Stimulated activated CD4-positive, alpha-beta T cell treated with anti-CD3 and anti-CD28 coated beads, Interleukin-1b, Interleukin-23, amount 100 ng/mL, for 24 hours (primary cell): ENCODE measurements at regions not wholly inside any gene's neighbourhood (a gene's known extent, or its start where the extent isn't known, plus 50 kb on each side); places are given as distances from the start of the nearest gene placed in this dataset.

ENCODE experiments used
- DNase-seq, 4 experiments: peaks; one replicate each; pipeline ENCODE4 v3.0.0-alpha.2; 2020; ENCODE audit warnings: low read depth in 4 of 4, low spot score in 1 of 4

DNA sequence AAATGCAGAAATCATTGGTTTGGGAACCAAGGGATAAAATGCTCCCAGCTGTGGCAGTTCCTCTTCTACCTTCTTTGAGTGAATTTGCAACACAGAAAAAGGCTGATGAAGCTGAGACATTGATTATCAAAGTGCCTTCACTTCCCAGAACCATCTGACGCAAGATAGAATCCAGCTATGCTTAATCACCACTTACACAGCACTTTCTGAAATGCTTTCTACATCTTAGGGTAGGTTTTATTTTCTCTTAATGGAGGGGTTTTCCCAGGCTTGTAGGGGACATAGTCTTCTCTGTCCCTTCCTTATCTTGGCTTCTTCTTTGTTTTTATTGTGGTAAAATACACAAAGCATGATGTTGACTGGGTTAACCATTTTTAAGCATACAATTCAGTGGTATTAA lies 332.6 kb upstream of the ZNF32 start:
- no peak for DNase-seq

DNA sequence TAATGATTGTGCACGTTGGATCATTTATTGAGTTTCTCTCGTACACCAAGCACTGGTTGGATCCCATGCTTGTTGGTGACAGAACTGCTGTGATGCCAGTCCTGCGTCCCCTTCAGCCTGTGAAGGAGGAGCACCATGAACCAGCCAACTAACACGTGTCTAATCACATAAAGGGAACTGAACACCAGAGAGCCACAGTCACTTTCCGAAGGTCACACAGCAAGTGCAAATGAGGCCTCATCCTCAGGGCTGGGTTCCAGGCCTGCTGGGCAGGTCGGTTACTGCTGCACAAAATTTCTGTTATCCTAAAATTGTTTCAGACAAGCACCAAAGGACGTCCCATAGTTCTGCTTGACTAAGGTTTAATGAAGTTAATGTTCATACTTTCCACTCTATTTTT lies 332.0 kb upstream of the ZNF32 start:
- no peak for DNase-seq

DNA sequence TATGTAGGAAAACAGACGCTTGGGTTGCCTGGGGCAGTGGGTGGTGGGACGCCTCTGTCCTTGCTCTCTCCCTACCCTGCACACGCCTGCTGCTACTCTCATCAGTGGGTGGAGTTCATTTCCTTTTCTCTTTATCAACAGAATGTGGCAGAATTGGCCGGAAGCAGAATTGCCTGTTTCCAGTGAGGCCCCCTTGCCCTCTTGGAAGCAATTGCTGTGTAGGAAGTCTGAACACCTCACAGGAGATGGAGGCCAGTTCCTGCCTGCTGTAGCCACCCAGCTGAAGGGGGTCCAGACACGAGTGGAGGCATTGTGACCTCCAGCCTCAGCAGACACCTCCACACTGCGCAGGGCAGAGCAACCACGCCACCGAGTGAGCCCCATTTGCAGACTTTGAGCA lies 331.6 kb upstream of the ZNF32 start:
- no peak for DNase-seq

DNA sequence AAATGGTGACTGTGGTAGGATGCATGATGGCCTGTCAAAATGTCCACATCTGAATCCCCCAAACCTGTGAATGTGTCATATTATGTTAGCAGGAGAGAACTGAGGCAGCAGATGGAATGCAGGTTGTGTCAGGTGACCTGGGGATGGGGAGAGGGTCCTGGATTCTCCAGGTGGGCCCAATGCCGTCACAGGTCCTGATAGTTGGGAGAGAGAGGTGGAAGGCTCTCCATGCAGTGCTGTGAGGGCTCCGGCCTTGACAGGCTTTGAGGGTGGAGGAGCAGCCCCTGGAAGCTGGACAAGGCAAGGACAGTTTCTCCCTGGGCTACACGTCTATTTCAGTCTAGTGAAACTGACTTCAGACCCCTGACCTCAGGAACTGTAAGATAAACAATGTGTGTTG lies 330.9 kb upstream of the ZNF32 start:
- no peak for DNase-seq

DNA sequence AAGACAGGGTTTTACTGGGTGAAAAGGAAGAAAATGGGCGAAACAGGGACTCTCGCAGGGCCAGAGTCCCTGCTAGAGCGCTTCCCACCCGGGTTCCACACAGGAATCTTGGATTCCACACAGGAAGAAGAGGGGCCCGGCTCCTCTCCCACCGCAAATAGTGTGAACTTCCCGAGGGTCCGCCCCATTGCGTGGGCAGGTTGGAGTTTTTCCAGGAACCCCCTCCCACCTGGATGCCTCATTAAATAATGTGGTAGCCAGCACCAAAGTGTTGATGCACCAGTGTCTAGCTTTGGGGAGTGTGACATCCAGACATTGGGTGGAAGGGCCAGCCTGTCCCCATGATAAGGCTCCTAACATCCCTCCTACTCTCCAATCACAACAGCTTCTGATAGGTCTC lies 330.3 kb upstream of the ZNF32 start:
- no peak for DNase-seq

DNA sequence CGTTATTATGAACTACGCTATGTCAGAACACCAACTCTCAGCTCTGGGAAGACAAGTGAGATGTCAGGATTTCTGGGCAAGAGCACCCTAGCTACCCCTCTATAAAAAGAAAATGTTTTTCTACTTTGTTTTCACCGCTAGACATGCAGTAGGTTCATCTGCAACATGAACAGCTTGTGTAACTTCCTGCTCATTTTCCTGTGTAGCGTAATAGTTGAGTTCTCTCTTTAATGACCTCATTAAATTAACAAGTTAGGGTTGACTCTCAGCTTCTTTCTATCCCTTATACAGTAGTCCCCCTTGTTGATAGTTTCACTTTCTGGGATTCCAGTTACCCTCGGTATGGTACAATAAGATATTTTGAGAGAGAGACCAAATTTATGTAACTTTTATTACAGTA lies 329.4 kb upstream of the ZNF32 start:
- no peak for DNase-seq

DNA sequence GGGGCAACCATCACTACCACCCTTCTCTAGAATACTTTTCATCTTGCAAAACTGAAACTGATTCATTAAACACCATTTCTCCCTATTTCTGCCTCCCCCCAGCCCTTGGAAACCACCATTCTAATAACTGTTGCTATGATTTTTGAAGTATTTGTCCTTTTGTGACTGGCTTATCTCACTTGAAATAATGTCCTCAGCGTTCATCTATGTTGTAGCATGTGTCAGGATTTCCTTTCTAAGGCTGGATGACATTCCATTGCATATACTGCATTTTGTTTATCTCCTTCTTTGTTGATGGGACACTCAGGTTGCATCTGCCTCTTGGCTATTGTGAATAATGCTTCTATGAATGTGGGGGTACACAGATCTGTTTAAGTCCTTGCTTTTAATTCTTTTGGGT lies 327.6 kb upstream of the ZNF32 start:
- DNase-seq: no peak

DNA sequence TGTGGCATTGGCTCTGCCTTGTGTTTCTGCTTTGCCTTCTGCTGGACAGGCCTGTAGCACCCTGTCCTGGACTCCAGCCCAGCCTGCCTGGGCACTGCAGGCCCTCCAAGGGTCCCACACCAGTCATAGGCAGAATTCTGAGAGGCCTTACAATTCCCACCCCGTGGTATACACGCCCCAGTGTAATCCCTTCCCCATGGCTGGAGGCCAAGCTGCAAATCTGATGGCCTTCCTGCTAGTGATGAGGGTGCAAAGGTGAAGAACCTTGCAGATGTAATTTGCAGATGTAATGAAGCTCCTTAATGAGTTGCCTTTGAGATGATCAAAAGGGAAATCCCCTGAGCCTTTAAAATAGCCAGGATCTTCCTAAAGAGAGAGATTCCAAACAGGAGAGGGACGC lies 325.1 kb upstream of the ZNF32 start:
- no peak for DNase-seq

DNA sequence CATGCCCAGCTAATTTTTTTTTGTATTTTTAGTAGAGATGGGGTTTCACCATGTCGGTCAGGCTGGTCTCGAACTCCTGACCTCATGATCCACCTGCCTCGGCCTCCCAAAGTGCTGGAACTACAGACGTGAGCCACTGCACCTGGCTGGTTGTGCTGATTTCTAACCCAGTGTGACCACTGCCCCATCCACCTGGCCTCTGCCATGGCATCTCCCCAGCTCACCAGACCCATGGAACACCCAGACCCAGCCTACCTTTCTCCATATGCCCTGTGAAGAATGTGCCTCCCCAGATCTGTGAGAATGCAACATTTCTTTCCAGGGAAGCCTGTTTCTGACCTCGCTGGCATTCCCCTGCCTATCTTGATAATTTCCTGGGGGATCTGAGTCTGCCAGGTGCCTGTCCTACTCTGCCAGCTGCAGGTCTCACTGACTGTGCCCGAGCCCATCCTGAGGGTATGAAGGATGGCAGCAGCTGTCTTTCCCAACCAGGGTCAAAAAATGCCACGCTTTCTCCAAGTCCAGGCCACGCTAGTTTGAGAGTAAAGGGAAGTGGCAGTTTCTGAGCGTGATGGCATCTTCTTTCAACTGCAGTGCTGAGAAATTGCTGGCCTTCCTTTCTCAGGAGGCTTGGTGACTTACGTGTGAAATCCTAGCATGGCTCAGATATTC lies 324.4 kb upstream of the ZNF32 start:
- DNase-seq: no peak

DNA sequence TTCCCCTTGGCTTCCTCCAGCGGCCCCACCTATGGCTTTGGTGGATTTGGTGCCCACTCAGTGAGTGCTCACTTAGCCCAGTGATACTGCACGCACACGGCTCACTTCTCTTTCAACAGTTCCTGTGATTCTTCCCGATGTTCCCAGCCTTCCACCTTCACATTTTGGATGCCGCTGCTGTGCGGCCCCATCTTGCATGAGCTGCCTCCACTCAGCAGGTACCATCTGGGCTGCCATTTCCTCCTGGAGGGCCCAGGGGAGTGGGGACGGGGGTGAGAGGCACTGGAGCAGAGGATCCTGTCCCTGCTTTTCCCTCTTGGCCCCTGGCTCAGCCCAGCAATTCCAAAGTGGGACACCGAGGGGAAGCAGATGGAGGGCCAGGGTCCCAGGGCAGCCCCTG lies 323.3 kb upstream of the ZNF32 start:
- no peak for DNase-seq

DNA sequence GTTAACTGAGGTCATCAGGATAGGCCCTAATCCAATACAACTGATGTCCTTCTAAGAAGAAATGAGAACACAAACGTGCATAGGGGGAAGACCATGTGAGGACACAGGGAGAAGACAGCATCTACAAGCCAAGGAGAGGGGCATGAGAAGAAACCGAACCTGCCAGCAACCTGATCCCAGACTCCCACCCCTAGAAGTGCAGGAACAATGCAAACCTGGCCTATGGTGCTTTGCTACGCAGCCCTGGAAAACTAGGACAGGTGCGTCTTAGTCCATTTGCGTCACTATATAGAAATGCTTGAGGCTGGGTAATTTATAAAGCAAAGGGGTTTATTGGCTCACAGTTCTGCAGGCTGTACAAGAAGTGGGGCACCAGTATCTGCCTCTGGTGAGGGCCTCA lies 322.6 kb upstream of the ZNF32 start:
- DNase-seq: no peak

DNA sequence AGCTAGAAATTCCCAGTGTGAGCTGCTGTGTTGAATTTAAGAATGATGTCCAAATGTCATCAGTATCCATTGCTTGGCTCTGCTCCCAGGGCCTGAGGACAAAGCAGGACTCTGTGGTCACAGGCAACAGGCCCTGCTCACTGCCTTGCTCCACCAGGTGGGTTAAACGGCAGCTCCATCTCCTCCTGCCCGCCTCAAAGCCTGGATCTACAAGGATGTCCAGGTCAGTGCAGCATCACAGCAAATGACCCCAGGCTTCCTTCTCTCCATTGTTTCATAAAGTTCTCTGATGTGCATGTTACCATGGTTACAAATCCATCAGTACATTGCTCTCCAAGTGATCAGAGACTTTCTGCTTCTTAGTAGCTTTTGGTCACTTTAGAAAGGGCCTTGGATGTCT lies 322.0 kb upstream of the ZNF32 start:
- no peak for DNase-seq

DNA sequence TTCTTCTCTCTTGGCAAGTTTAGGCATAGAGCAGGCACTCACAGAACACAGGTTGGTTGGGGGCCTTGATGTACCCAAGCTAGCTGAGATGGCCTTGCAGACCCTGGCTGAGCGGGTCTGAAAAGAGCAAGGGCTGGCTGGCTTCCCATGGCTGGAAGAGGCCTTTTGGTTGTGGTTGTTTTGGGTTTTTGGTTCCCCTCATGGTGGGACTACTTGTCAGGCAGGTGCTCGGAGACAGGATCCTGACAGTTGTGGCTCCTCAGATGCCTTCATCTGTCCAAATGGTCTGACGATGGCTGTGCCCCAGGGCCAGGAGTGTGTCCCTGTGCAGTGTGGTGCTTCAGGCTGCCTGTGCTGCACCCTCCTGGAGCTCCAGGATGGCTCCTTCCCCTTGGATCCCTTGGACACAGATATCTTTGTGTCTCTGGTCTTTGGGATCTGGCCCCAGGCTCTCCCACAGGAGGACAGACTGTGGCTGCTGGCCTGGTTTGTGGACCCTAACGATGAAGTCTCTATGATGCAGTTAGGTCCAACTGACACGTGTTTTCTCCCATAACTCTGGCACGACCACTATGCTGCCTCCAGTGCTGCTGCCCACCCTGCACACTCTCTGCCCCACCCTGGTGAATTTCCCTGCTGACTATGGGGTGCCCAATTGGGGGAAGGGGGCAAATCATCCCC lies 321.5 kb upstream of the ZNF32 start:
- no peak for DNase-seq

DNA sequence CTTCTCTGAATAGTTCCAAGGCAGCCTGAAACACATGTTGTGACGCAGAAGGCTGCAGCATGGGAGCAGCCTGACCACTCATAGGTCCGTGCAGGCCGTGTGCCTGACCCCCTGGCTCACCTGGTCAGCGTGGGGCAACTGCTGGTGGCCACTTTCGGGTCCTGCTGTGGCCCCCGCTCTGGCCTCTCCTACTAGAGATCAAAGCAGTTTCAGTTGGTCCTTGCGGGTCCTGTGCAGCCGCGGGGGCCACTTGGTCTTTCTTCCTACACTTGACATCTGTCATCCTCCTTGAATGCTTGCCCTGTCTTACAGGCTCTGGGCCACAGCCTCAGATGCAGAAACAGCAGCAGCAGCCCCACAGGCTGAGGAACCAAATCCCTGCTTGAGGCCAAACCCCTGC lies 320.8 kb upstream of the ZNF32 start:
- DNase-seq: no peak

DNA sequence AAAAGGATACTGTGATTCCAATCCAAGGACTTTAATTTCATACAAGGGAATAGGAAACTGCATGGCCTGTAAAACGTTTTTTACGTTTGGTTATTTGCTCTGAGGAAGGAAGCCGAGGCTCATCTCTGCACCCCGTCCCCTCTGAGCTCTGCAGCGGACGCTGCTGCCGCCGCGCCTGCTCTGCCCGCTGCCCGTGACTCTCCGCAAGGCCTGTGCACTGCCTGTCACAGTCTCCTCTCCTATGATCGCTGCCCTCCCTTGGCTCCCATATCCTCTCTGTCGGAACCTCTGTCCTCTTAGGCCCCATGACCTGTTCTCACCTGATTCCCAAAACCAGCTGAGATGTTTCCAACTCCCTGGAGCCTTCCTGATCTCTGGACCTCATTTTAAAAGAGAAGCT lies 320.3 kb upstream of the ZNF32 start:
- no peak for DNase-seq

DNA sequence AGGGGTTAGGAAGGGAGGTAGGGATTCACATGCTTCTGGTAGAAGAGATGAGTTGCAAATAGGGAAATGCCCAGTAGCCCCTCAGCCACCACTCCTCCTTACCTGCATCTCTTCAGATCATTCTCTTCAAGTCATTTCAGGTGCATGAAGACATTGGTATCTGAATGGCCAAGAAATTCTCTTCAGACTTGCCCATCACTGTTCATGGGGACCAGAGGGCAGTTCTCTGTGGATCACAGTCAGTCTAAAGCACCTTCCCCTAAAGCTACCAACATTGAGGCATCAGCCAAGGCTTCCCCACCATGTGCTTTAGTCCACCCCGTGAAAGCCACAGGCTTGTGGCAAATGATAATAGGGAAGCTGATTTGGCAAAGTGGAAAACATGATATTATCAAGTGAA lies 319.4 kb upstream of the ZNF32 start:
- DNase-seq: no peak

DNA sequence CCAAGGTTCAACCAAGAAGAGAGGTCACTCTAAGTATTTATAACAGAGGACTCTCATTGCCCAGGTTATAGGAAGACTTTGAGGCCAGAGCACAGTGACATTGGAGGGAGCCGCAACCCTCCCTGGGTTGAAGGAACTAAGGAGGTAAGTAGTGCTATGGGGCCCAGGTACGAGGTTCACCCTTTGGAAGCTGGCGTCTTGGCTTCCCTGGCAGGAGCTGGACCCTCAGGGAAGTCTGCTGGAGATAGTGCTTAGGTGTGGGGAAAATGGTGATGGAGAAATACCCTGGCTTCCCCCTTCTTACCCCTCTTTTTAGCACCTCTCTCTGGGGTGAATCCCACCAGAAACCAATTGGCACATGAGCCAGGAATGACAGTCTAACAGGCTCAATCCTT lies 317.9 kb upstream of the ZNF32 start:
- no peak for DNase-seq

DNA sequence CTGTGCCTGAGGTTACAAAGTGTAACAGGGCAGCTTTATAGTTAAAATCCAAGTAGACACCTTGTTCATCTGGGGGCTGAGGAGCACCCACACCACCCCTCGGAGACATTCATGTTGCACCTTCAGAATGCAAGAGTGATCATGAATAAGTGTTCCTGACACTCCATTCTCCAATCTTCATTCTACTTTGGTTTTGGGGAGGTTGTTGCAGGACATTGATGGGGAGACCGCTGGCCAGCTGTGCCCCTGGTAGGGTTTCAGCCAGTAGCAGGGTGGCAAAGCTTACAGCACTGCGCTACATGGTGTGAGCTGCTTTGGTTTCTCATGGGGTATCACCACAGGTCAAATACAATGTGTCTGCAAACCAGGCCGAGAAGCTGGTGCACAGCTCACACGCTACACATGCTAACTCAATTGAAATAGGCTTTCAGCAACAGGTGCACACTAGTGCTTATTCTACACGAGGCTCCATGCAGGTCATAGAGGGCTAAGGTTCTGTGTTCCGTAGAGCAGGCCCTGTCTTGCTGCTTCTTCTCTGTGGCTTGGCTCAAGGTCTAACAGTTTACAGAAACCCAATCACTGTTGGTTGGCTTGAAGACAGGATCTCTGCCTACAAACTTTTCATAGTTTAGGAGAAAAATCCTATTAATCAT lies 317.4 kb upstream of the ZNF32 start:
- no peak for DNase-seq

DNA sequence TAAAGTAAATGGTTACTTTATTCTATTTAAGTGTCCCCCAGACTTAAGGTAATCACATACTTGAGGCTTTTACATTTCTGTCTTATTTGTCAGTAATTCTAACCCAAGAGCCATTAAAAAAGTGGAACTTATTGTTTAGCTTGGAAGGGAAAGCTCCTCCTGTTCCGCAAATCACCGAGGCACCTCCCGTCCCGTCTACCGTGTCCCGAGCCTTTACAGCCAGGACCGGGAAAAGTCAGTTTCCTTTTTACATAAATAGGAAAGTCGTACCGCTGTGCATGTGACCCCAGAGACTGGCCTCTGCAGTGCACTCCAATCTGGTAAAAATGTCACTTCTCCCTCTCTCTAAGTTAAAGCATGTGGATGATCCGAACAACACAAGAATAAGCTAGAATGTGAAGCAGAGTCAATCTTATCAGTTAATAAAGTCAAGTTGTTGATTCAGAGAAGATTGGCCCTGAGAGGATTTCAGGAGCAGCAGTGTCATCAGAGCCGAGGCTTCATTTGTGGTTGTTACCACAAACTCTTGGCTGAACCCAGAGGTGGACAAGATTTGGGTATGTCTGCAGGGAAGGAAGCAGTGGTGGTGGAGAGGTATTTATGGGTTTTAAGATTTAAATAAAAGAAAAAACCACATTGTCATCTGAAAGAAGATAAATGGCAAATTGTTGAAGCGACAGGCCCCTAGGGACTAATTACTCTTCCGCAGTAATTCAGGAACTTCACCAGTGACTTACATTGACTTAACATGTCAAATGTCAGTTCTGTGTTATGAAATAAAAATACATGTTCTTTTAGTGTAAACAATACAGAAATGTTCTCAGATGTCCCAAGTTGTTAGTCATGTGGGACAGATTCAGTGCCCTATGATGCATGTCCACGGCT lies 316.6 kb upstream of the ZNF32 start:
- no peak for DNase-seq

DNA sequence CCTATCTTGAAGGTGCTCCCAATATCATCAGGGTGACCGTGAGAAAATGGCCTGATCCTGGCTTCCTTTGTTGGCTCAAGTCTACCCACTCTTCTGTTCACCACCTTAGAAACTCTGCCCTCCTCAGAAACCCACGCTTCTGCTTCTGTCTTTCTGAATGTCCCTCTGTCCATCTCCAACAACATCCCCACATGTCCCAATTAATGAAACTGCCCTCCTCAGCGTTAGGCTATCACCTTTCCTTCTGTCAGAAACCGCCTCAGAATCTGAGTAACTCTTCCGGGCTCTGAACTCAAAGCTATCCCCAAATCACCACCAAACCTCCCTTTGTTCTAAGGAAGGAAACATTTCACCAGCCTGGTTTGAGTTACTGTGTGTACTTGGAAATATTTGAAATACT lies 315.8 kb upstream of the ZNF32 start:
- no peak for DNase-seq

DNA sequence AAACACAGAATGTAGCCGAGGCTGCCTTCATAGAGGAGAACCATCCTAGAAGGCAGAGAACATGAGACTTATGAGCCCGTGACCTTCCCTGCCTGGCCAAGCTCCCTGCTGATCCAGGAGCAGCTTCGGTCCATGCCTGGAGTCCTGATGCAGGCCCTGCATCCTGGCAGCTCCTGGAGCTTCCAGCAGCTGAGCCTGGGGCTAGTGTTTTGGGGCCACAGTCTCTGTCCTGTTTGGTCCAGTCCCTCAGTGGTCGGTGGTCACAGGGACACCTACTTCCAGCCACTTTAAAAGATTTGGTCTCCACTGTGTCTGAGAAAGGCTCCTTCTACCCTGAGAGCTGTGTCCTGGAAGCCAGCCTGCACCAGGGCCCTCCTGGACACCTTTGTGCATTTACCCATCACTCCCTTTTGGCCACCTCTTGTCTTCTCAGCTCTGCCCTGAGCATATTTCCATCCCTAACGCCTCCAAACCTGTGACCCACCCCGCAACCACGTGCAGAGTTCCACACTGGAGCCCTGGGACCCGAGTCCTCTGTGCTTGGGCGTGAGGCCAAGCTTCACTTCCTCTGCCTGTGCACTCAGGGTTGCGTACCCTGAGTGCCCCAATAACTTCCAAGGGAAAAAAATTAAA lies 315.2 kb upstream of the ZNF32 start:
- DNase-seq: no peak
